H1 (cell line): ENCODE measurements at regions not wholly inside any gene's neighbourhood (a gene's known extent, or its start where the extent isn't known, plus 50 kb on each side); places are given as distances from the start of the nearest gene placed in this dataset.

Experiments used
- EZH2 ChIP-seq: fragments of 200-600 bp; sonication (generic); IDR thresholded peaks from 2 replicates; pipeline ENCODE4 v1.7.1; 2012; ENCODE audit warnings: low read depth, mild to moderate bottlenecking, moderate library complexity, low read length, inconsistent platforms; ENCODE audit not compliant: severe bottlenecking
- POLR2A ChIP-seq, 2 experiments: IDR thresholded peaks; 1 replicate in 1 of 2; 2 replicates in 1 of 2; pipeline ENCODE4 v1.6.1; 2011; ENCODE audit warnings: low read depth in 2 of 2, low read length in 2 of 2, mild to moderate bottlenecking in 2 of 2; ENCODE audit errors: control extremely low read depth in 1 of 2
- RFX5 ChIP-seq: IDR thresholded peaks from 2 replicates; pipeline ENCODE4 v1.6.1; 2011; ENCODE audit warnings: low read depth, low read length, improper control_type of control experiment, borderline replicate concordance
- TAF1 ChIP-seq: IDR thresholded peaks from 2 replicates; pipeline ENCODE4 v1.6.1; 2011; ENCODE audit warnings: mild to moderate bottlenecking, low read depth, low read length
- TEAD4 ChIP-seq: IDR thresholded peaks from 2 replicates; pipeline ENCODE4 v1.6.1; 2012; ENCODE audit warnings: low read depth, low read length, inconsistent platforms, mixed read lengths
- YY1 ChIP-seq: IDR thresholded peaks from 2 replicates; pipeline ENCODE4 v1.6.1; 2011; ENCODE audit warnings: low read depth, mild to moderate bottlenecking, low read length
- TF ChIP-seq, protein P1 (sequence below), 3 experiments: IDR thresholded peaks; 1 replicate in 2 of 3; 2 replicates in 1 of 3; pipeline versions ENCODE4 v1.5.1 to v1.6.1; 2011; ENCODE audit warnings: low read length in 3 of 3, mild to moderate bottlenecking in 3 of 3, inconsistent platforms in 2 of 3, low read depth in 1 of 3, moderate library complexity in 1 of 3; ENCODE audit not compliant: insufficient read depth in 1 of 3; ENCODE audit errors: control extremely low read depth in 1 of 3

DNA sequence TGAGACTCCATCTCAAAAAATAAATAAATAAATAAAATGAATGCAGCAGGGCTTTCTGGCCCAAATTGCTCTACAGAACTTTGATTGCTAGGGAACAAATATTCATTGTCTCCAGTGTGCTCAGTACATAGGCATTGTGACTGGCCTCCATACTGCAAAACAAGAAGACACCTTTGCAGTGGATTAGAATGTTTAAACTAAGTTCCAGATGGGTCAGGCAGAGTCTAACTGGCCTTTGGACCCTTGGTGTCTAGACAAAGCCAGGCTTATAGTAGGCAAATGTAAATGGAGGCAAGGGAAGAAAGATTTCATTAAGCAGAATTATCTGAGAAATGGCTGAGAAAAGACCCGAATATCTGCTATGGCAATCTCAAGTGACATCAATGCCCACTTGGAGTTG, 335.2 kb upstream of the C2CD4B start:
- TF ChIP-seq, protein P1, sequence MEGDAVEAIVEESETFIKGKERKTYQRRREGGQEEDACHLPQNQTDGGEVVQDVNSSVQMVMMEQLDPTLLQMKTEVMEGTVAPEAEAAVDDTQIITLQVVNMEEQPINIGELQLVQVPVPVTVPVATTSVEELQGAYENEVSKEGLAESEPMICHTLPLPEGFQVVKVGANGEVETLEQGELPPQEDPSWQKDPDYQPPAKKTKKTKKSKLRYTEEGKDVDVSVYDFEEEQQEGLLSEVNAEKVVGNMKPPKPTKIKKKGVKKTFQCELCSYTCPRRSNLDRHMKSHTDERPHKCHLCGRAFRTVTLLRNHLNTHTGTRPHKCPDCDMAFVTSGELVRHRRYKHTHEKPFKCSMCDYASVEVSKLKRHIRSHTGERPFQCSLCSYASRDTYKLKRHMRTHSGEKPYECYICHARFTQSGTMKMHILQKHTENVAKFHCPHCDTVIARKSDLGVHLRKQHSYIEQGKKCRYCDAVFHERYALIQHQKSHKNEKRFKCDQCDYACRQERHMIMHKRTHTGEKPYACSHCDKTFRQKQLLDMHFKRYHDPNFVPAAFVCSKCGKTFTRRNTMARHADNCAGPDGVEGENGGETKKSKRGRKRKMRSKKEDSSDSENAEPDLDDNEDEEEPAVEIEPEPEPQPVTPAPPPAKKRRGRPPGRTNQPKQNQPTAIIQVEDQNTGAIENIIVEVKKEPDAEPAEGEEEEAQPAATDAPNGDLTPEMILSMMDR (IDR thresholded peaks at IDR 0.05; ENCODE audit: control extremely low read depth in 1 of 3, insufficient read depth in 1 of 3, low read depth in 1 of 3, low read length in 3 of 3), result no peak
- TF ChIP-seq RFX5 (no peak), EZH2 (no peak), TAF1 (no peak), TEAD4 (no peak), POLR2A (IDR thresholded peaks at IDR 0.05; ENCODE audit: control extremely low read depth in 1 of 2, low read depth in 2 of 2, low read length in 2 of 2) (no peak), YY1 (no peak)
